HG02884 (cell line): ENCODE measurements at regions not wholly inside any gene's neighbourhood (a gene's known extent, or its start where the extent isn't known, plus 50 kb on each side); places are given as distances from the start of the nearest gene placed in this dataset.
"Not testable (repeated sequence)": the region's sequence is repeated elsewhere in the genome, so short reads cannot be mapped to it uniquely, and the experiment has no call there.

ENCODE experiments used
- ATAC-seq: cut with Tn5 transposase; IDR thresholded peaks from one replicate; pipeline ENCODE4 v1.9.1; 2021; ENCODE audit warnings: mild to moderate bottlenecking, moderate library complexity; ENCODE audit not compliant: unreplicated experiment

DNA sequence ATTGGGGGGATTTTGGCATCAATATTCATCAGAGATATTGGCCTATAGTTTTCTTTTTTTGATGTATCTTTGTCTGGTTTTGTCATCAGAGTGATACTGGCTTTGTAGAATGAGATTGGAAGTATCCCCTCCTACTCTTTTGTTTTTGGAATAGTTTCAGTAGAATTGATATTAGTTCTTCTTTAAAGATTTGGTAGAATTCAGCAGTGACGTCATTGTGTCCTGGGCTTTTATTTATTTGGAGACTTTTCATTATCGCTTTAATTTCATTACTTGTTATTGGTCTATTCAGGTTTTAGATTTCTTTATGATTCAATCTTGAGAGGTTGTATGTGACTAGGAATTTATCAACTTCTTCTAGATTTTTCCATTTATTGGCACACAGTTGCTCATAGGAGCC lies 825.5 kb upstream of the NXPH2 start:
- ATAC-seq = no peak

DNA sequence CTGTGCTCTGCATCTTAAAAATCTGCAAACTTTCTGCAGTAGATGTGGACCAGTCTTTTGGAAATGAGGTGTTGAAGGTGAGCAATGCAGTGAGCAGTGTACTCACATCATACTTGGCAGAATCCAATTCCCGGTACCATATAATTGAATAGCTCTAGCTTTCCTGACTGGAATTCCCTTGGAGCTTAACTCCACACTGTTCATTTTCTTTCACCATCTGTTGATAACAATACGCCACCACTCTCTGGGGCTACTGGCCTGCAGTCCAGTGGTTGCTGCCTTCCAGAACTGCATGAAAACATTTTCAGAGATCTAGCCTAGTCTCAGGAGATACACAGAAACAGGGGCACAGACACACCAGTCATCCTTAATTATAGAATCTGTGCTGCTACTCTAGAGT lies 820.0 kb upstream of the NXPH2 start:
- no peak for ATAC-seq

DNA sequence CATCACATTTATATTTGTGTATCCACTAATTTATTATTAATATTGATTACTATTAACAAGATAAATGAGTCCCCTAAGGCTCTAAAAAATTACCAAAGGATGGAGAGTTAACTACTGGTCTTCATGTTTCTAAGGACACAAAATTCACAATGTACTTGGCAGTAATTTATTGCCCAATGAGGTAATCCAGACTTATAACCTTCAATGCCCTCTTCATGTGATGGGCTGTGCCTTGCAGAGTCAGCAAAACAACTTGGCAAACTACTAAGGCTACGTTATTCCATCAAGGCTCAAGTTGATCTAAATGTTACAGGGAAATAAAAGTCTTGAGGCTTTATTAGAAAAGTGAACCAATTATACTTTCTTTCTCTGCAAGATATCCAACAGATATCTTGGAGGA lies 804.9 kb upstream of the NXPH2 start:
- no peak for ATAC-seq

DNA sequence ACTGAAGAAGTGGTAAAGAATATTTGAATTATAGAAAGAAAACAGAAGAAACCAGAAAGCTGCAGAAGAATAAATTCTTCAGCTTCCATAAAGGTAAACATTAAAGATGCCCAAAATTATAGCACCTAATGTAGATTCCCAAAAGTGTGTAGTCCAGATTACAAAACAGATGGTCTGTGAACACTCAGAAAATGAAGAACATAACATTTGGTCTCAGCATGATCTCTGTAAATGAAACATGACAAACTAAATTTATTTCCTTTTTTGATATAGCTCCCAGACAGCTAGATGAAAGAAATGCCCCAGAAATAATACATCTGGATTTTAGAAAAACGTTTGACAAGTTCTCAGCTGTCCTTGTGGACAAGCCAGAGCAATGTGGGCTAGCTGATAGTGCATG lies 794.2 kb upstream of the NXPH2 start:
- ATAC-seq = no peak

- no peak for ATAC-seq
Observed at GRCh38 chr2:139556789-139557188, 776.6 kb upstream of the NXPH2 start.

DNA sequence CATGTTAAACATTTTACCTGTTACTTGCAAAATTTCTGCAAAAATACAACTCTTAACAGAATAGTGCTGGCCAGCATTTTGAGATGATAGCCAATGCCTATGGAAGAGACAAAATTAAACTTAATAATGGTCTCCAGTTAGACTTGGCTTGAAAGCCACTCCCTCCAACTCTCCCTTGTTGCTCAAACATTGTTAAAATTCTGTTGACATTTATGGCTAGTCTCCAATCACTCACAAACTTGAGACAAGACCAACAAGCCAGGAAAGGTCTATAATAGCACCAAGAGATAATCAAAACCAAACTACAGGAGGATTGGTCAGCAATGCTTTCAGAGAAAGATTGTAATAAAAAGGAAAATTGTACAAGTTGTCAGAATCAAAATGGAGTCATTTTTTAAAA lies 770.7 kb upstream of the NXPH2 start:
- no peak for ATAC-seq

GRCh38 chr2:139550341-139550740 lies 770.2 kb upstream of the NXPH2 start:
- ATAC-seq = no peak

DNA sequence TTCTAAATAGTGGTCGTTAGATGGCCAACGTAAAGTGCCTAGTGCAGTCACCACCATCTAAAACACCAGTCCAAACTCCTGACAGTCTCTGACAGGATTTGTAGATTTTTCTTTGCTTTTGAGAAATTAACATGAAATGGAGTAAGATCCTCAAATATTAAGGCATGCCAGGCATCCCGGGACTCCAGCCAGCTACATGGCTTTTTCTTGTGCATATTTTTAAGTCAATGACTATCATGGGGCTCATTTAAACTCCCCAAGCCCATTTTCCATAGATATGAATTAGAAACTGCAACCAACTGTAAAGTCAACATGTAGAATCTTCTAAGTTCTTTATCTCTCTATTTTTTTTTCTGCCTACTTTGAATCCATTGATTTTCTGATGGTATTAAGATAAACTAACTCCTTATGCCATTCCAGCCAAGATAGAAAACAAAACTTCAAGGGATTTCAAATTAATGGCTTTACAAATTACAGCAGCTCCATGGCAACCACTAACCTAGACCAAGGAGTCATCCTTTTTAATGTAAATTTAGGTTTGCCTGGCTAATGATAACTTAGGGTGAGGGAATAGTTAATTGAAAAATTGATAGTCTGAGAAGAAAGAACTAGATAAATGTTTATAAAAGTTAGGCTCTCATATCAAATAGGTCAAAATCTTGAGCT lies 764.1 kb upstream of the NXPH2 start:
- no peak for ATAC-seq

- not testable (repeated sequence) for ATAC-seq
Observed at GRCh38 chr2:139538332-139539020, 758.3 kb upstream of the NXPH2 start.

- no peak for ATAC-seq
Observed at GRCh38 chr2:139529080-139529479, 748.9 kb upstream of the NXPH2 start.

DNA sequence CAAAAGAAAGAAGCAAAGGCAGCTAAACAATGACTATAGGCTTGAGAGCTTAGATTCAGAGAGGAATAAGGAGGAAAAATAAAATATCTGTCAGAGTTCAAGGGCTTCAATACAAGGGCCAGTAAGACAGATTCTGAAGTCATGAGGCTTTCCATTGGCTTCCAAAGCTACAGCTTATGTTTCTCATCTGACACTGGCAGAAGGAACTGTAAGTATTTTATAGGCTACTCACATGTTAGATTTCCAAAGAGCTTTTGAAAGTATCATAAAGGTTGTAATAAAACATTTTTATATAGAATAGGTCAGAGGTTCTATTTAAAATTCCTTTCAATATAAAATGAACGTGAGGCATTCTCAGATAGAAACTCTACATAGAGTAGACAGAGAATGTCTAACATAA lies 746.6 kb upstream of the NXPH2 start:
- no peak for ATAC-seq

GRCh38 chr2:139518321-139518720 lies 738.1 kb upstream of the NXPH2 start:
- ATAC-seq = no peak

GRCh38 chr2:139514951-139515350 lies 734.8 kb upstream of the NXPH2 start:
- ATAC-seq = no peak

DNA sequence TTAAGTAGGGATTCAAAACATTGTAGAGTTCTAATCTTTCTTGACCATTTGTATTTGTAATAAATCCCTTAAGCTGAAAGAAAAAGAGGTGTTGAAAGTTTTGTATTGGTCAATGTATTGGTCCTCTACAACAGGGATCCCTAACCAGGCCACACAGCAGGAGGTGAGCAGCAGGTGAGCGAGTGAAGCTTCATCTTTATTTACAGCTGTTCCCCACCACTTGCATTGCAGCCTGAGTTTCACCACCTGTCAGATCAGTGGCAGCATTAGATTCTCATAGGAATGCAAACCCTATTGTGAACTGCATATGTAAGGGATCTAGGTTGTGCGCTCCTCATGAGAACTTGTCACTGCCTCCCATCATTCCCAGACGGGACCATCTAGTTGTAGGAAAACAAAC lies 715.7 kb upstream of the NXPH2 start:
- ATAC-seq = no peak

DNA sequence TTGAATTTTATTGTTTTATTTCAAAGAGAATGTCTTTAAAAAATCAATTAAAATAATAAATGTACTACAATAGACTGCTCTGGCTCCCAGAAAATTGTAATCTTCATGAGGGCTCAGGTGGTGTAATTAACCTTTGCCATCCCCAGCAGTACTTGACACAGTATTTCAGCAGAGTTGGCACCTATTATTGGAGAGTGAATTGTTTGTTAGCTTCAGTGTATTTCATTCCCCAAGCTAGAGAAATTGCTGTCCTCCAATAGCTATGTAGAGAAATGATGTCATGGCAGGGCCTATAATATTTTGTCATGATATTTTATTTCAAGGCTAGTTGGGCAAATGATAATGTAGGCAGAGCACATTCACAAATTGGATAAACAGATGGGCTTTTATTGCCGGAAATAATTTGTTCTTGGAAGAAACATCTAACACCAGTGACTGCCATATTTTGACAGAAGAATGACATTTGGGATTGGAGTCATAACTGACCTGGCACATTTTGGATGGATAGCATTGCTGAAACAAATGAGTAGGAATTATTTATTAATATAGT lies 712.0 kb upstream of the NXPH2 start:
- ATAC-seq = no peak

DNA sequence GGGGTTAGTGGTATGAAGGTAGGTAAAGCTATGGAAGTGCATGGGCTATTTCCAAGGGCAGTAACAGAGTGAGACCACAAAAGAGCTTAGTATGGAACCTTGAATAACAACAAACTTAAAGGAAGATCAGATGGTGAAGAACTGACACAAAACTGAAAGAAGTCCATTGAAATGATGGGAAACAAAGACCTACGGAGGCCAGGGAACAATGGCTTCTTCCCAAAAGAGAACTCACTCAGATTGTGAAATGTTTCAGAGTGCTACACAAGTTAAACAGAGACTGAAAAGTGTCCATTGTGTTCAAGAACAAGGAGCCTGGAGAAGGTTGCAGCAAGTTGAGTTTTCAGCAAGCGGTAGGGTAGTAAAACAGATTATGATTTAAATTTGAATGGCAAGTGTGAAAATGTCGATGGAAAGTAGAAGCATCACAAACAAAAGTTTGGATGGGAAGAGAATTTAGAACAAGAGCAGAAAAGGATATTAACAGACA lies 700.0 kb upstream of the NXPH2 start:
- ATAC-seq = no peak

- ATAC-seq = no peak
Observed at GRCh38 chr2:139478165-139478914, 698.1 kb upstream of the NXPH2 start.

DNA sequence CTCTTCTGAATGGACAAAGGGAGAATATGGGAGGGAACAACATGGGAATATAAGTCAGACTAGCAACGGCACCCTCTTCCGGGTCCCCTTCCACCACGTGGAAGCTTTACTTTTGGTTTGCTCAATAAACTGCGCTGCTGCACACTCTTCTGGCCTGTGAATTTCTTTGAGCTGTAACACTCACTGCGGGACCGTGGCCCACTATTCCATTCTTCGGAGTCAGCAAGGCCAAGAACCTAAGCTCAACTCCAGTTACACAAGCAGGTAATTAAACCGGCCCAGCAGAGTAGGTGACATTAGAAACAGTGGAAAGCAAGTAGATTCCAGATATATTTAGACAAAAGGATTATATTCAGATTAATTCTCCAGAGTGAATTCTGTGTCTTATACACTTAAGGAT lies 697.4 kb upstream of the NXPH2 start:
- no peak for ATAC-seq

DNA sequence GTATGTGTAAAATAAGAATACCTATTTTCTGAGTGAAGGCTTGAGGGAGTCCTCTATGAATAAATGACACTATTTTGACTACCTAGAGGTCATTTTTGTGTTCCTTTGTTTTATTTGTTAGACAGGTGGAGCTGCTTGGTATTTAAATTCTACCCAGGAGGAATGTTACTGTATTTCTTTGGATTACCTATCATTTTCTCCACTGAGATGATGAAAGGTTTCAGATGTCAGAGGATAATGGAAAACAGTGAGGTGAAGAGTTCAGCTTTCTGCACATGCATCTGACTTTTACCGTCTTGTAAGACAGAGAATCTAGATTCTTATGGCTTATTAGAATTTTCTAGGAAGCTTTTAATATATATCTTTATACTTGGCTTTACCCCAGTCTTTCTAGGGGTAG lies 689.8 kb upstream of the NXPH2 start:
- ATAC-seq = no peak

DNA sequence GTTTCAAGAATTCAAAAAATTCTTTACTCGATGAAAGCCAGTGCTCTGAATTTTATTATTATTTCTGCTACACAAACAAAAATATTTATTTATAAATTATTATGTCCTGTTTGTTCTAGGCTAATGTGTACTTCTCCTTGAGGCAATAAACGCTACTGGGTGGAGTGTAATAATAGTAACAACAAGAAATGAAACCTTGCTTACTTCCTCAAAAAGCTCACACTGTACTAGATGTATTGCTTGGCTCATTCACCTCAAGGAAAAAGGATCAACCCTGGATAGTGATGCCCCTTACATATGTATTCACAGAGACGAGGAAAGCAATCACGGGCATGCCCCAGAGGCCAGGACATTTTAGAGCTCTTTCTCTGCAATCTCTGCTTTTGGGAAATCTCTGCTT lies 685.6 kb upstream of the NXPH2 start:
- no peak for ATAC-seq

DNA sequence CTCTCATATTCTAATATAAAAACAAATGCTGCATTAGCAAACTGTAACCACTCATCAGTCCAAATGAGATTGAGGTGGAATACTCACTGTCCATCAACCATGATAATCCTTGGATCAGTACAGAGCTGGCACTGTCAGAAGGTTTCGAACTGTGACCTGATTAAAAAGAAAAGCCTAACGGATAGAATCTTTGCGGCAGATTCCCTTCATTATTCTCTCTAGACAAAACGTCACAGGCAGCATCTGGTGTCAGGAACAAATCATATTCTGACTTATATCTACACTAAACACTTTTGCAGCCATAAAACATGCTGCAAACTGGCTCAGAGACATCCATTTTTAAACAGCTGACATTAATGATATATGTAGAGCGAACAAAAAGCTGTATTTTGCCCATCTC lies 677.7 kb upstream of the NXPH2 start:
- no peak for ATAC-seq

GRCh38 chr2:139454251-139454650 lies 674.1 kb upstream of the NXPH2 start:
- no peak for ATAC-seq
